CD4-positive, alpha-beta T cell (primary cell): ENCODE measurements at regions not wholly inside any gene's neighbourhood (a gene's known extent, or its start where the extent isn't known, plus 50 kb on each side); places are given as distances from the start of the nearest gene placed in this dataset.

Experiments used
- ATAC-seq: fragments of 200-7000 bp; cut with Tn5 transposase; one replicate; pipeline ENCODE4 v1.10.0; 2022; ENCODE audit warnings: mild to moderate bottlenecking; ENCODE audit not compliant: poor library complexity
- CTCF ChIA-PET: fragments of 350-600 bp; sonication (Branson Sonifier 250); formaldehyde crosslinking; loops from one replicate; lab custom pipeline; 2021; ENCODE audit warnings: antibody characterized with exemption, inconsistent platforms; lab: Charles Lee
- POLR2A ChIA-PET: fragments of 350-600 bp; sonication (Branson Sonifier 250); formaldehyde crosslinking; loops from one replicate; lab custom pipeline; 2021; ENCODE audit warnings: antibody characterized with exemption, inconsistent platforms; lab: Charles Lee
- DNase-seq, 14 experiments: peaks; one replicate each; pipeline ENCODE4 v3.0.0-alpha.2; 2013 to 2020; ENCODE audit warnings: mixed read lengths in 2 of 14
- H3K27ac ChIP-seq, 2 donors: one replicate each; pipeline versions ENCODE4 v1.5.1 to v1.7.0; 2013; ENCODE audit warnings: low read length in 2 of 2, low read depth in 1 of 2, mild to moderate bottlenecking in 1 of 2
- H3K27me3 ChIP-seq, 2 experiments: 1 replicate in 1 of 2; 2 replicates in 1 of 2; pipeline versions ENCODE4 v1.6.1 to v1.7.0; 2013; ENCODE audit warnings: low read length in 2 of 2, control low read depth in 1 of 2, mild to moderate bottlenecking in 1 of 2, moderate library complexity in 1 of 2; ENCODE audit not compliant: insufficient read depth in 2 of 2, control insufficient read depth in 1 of 2
- H3K36me3 ChIP-seq: one replicate; pipeline ENCODE4 v1.6.1; 2013; ENCODE audit warnings: low read length, control low read depth; ENCODE audit not compliant: insufficient read depth
- H3K4me1 ChIP-seq: one replicate; pipeline ENCODE4 v1.6.1; 2013; ENCODE audit warnings: low read length, control low read depth; ENCODE audit not compliant: insufficient read depth
- H3K4me3 ChIP-seq: one replicate; pipeline ENCODE4 v1.5.1; 2013; ENCODE audit warnings: mild to moderate bottlenecking, low read length, moderate library complexity
- H3K9me3 ChIP-seq, 2 experiments: 1 replicate in 1 of 2; 2 replicates in 1 of 2; pipeline versions ENCODE4 v1.6.1 to v1.7.0; 2013; ENCODE audit warnings: low read length in 2 of 2, mild to moderate bottlenecking in 2 of 2, control low read depth in 1 of 2, moderate library complexity in 1 of 2; ENCODE audit not compliant: control insufficient read depth in 1 of 2, insufficient read depth in 1 of 2
- H3K27ac Mint-ChIP-seq: one replicate; pipeline ENCODE4 v1.8.0; 2020; ENCODE audit warnings: mixed read lengths
- H3K27me3 Mint-ChIP-seq: one replicate; pipeline ENCODE4 v1.8.0; 2021; ENCODE audit warnings: mixed read lengths
- H3K36me3 Mint-ChIP-seq: one replicate; pipeline ENCODE4 v1.8.0; 2021; ENCODE audit warnings: low read depth, mixed read lengths
- H3K4me1 Mint-ChIP-seq: one replicate; pipeline ENCODE4 v1.8.0; 2021; ENCODE audit warnings: low read depth, mixed read lengths
- H3K4me3 Mint-ChIP-seq: one replicate; pipeline ENCODE4 v1.8.0; 2020; ENCODE audit warnings: mild to moderate bottlenecking, mixed read lengths
- H3K9me3 Mint-ChIP-seq: one replicate; pipeline ENCODE4 v1.8.0; 2020; ENCODE audit warnings: mixed read lengths
- CTCF ChIP-seq: fragments of 200-600 bp; IDR thresholded peaks from one replicate; pipeline ENCODE4 v1.8.0; 2022; ENCODE audit warnings: antibody characterized with exemption, mild to moderate bottlenecking
- intact Hi-C, 2 experiments: fragments of 100-400 bp; cut with DNase I in 1 of 2; cut with micrococcal nuclease in 1 of 2; formaldehyde crosslinking; loops; one replicate each; pipeline versions ENCODE4 v1.15.1 to v1.9.0; 2023 to 2025; cut with DNase I, micrococcal nuclease

DNA sequence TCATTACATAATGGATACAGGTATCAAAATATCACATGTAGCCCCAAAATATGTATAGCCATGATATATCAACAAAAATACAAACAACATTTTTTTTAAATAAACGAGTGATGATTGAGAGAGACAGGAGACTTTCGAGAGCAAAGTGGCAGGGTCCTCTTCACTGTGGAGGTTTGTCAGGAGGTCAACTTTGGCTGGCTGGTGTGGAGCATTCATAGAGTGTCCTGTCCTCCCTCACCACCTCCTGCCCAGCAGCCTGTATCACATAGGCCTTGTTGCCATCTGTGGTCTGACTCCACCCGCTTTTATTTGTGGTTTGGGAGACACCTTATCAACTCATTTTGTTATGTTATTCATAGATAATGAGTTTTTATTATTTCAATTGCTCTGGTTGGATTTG lies 206.9 kb downstream of the SYK start:
- ATAC-seq (no peak), DNase-seq (no peak)
- Mint-ChIP-seq H3K27ac (no peak overlapping the region), H3K4me3 (no peak overlapping the region), H3K4me1 (no peaks in the 10 kb centered on the region), H3K36me3 (no peaks in the 10 kb centered on the region), H3K27me3 (no peaks in the 10 kb centered on the region), H3K9me3 (peaks cover 8% of the 10 kb centered on the region)
- Histone ChIP-seq H3K4me3 (no peak overlapping the region), H3K27ac (no peak overlapping the region), H3K27me3 (peaks cover 0 to 8% of the 10 kb centered on the region in 2 experiments), H3K4me1 (no peaks in the 10 kb centered on the region), H3K36me3 (no peaks in the 10 kb centered on the region), H3K9me3 (peaks cover 7 to 8% of the 10 kb centered on the region in 2 experiments)
- TF ChIP-seq CTCF, result no peak
- POLR2A ChIA-PET, result no interaction called here
- CTCF ChIA-PET, result no interaction called here
- intact Hi-C loops, result no loop called here

- CTCF ChIA-PET, result no interaction called here
- POLR2A ChIA-PET, result no interaction called here
- no peaks in the 10 kb centered on the region for H3K4me1 Mint-ChIP-seq
- no peak overlapping the region for H3K27ac Mint-ChIP-seq
- intact Hi-C loops, result no loop called here
- no peaks in the 10 kb centered on the region for H3K36me3 Mint-ChIP-seq
- H3K9me3 ChIP-seq, result peaks cover 8 to 10% of the 10 kb centered on the region in 2 experiments
- DNase-seq (no peak), ATAC-seq (no peak)
- peaks cover 0 to 14% of the 10 kb centered on the region in 2 experiments for H3K27me3 ChIP-seq
- H3K27ac ChIP-seq, result no peak overlapping the region
- peaks cover 8% of the 10 kb centered on the region for H3K9me3 Mint-ChIP-seq
- H3K4me1 ChIP-seq, result no peaks in the 10 kb centered on the region
- no peaks in the 10 kb centered on the region for H3K36me3 ChIP-seq
- H3K27me3 Mint-ChIP-seq, result peaks cover 12% of the 10 kb centered on the region
- no peak overlapping the region for H3K4me3 ChIP-seq
- H3K4me3 Mint-ChIP-seq, result no peak overlapping the region
- TF ChIP-seq CTCF, result no peak
These were observed 210.3 kb downstream of the SYK start for GRCh38 chr9:91011891-91012290.

DNA sequence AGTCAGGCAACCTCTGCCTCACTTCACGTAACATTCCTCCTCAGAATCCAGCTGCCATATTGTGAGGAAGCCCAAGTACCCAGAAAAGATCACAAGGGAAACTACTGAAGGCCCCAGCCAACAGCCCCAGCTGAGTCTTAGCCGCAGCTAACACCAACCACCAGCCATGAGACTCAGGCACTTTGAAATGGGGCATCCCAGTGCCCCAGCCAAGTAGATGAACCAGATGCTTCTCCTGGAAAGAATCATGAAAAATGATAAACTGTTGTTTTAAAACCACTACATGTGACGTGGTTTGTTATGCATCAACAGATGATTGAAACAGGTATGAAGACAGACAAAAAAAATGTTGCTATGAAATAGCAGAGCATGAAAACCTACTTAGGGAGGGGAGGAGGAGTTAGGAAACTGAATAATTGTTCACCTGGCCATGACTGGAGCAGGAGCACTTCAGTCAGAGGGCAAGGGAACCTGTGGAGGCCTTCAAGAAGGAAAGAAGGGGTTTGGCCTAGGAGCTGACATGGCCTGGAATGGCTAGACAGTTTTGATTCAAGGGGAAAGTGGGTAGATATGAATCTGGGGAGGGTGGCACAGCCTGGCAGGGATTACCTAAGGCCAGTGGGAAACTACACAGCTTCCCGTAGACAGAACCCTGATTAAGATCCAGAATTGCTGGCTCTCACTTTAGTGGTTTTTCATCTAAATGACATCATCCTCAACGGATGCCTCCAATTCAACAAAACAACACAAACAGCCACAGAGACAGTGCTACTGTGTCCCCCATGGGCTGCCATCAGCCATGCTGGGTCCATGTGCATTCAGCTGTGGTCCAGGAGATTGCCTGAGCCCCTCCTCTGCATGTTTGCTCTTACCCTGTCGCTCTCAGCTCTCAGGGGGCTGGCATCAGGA lies 211.6 kb downstream of the SYK start:
- Histone ChIP-seq H3K27me3 (peaks cover 4 to 14% of the 10 kb centered on the region in 2 experiments), H3K9me3 (peaks cover 8 to 10% of the 10 kb centered on the region in 2 experiments), H3K36me3 (no peaks in the 10 kb centered on the region), H3K4me1 (no peaks in the 10 kb centered on the region), H3K4me3 (no peak overlapping the region), H3K27ac (no peak overlapping the region)
- ChIA-PET POLR2A (no interaction called here), CTCF (no interaction called here)
- intact Hi-C loops, result no loop called here
- ATAC-seq (no peak), DNase-seq (no peak)
- no peak for TF ChIP-seq CTCF
- Mint-ChIP-seq H3K4me1 (no peaks in the 10 kb centered on the region), H3K27me3 (peaks cover 20% of the 10 kb centered on the region), H3K27ac (no peak overlapping the region), H3K9me3 (peaks cover 8% of the 10 kb centered on the region), H3K36me3 (no peaks in the 10 kb centered on the region), H3K4me3 (no peak overlapping the region)
